ENCODE measurements at regions not wholly inside any gene's neighbourhood (a gene's known extent, or its start where the extent isn't known, plus 50 kb on each side); places are given as distances from the start of the nearest gene placed in this dataset.

- H3K27me3 Mint-ChIP-seq: no peaks in the 10 kb centered on the region
- TF ChIP-seq, protein P1, sequence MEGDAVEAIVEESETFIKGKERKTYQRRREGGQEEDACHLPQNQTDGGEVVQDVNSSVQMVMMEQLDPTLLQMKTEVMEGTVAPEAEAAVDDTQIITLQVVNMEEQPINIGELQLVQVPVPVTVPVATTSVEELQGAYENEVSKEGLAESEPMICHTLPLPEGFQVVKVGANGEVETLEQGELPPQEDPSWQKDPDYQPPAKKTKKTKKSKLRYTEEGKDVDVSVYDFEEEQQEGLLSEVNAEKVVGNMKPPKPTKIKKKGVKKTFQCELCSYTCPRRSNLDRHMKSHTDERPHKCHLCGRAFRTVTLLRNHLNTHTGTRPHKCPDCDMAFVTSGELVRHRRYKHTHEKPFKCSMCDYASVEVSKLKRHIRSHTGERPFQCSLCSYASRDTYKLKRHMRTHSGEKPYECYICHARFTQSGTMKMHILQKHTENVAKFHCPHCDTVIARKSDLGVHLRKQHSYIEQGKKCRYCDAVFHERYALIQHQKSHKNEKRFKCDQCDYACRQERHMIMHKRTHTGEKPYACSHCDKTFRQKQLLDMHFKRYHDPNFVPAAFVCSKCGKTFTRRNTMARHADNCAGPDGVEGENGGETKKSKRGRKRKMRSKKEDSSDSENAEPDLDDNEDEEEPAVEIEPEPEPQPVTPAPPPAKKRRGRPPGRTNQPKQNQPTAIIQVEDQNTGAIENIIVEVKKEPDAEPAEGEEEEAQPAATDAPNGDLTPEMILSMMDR (IDR thresholded peaks at IDR 0.05): no peak
- TF ChIP-seq EZH2 (IDR thresholded peaks at IDR 0.05; ENCODE audit: borderline replicate concordance, insufficient read depth, low read depth, low read length, poor library complexity, severe bottlenecking): no peak
- no peaks in the 10 kb centered on the region for H3K27me3 ChIP-seq (replicated peaks in 1 of 4; ENCODE audit: control extremely low read depth in 1 of 4, control insufficient read depth in 3 of 4, insufficient read depth in 4 of 4, low read length in 3 of 4)
- H3K36me3 ChIP-seq (replicated peaks in 1 of 2; ENCODE audit: control extremely low read depth in 1 of 2, control insufficient read depth in 1 of 2, extremely low read depth in 1 of 2, insufficient read depth in 2 of 2, low read length in 1 of 2): no peaks in the 10 kb centered on the region
- no CpG with 5 or more reads among the region's 3 CpGs for WGBS (ENCODE audit: insufficient coverage)
- H3K4me3 ChIP-seq (ENCODE audit: control extremely low read depth in 1 of 5, extremely low read depth in 1 of 5, insufficient read depth in 1 of 5, low read depth in 2 of 5, low read length in 4 of 5): no peak overlapping the region
- no peak overlapping the region for H3K27ac ChIP-seq (ENCODE audit: low read length in 2 of 2)
- intact Hi-C loops (cut with micrococcal nuclease): no loop called here
- H3K27ac Mint-ChIP-seq: no peak overlapping the region
- no peak overlapping the region for H2AFZ ChIP-seq (ENCODE audit: insufficient read depth, low read depth, low read length, poor library complexity, severe bottlenecking)
- no peak for ATAC-seq (ENCODE audit: low read depth)
- no peaks in the 10 kb centered on the region for H3K9me3 Mint-ChIP-seq (ENCODE audit: insufficient read depth)
- no peak overlapping the region for H3K4me3 Mint-ChIP-seq
- ChIA-PET CTCF (no interaction called here), POLR2A (no interaction called here)
- H3K9me3 ChIP-seq (ENCODE audit: control extremely low read depth in 1 of 3, control insufficient read depth in 2 of 3, insufficient read depth in 1 of 3, low read length in 2 of 3): no peaks in the 10 kb centered on the region
- H3K4me1 Mint-ChIP-seq: no peaks in the 10 kb centered on the region
- H4K20me1 ChIP-seq (ENCODE audit: control insufficient read depth, insufficient read depth, low read length, poor library complexity, severe bottlenecking): no peaks in the 10 kb centered on the region
- H3K4me1 ChIP-seq (ENCODE audit: control insufficient read depth in 2 of 2, insufficient read depth in 2 of 2, low read length in 2 of 2): no peaks in the 10 kb centered on the region
- H3K9ac ChIP-seq (ENCODE audit: low read length): no peak overlapping the region
- no peaks in the 10 kb centered on the region for H3K79me2 ChIP-seq (ENCODE audit: control insufficient read depth, insufficient read depth, low read length)
- no peak for DNase-seq
- H3K4me2 ChIP-seq (replicated peaks; ENCODE audit: low read depth, low read length, poor library complexity, severe bottlenecking): no peak overlapping the region
Measured at GRCh38 chr4:124401606-124402005, 310.9 kb downstream of the ANKRD50 start.

GRCh38 chr4:124409044-124409443 lies 303.5 kb downstream of the ANKRD50 start:
- no peaks in the 10 kb centered on the region for H3K36me3 ChIP-seq (replicated peaks in 1 of 2; ENCODE audit: control extremely low read depth in 1 of 2, control insufficient read depth in 1 of 2, extremely low read depth in 1 of 2, insufficient read depth in 2 of 2, low read length in 1 of 2)
- no peak overlapping the region for H3K4me3 Mint-ChIP-seq
- intact Hi-C loops (cut with micrococcal nuclease): no loop called here
- WGBS (ENCODE audit: insufficient coverage): 83% methylated on average over 1 of the region's 4 CpGs
- no peak overlapping the region for H2AFZ ChIP-seq (ENCODE audit: insufficient read depth, low read depth, low read length, poor library complexity, severe bottlenecking)
- no peak overlapping the region for H3K27ac ChIP-seq (ENCODE audit: low read length in 2 of 2)
- POLR2A ChIA-PET: no interaction called here
- H3K79me2 ChIP-seq (ENCODE audit: control insufficient read depth, insufficient read depth, low read length): no peaks in the 10 kb centered on the region
- no peak overlapping the region for H3K27ac Mint-ChIP-seq
- H3K4me1 ChIP-seq (ENCODE audit: control insufficient read depth in 2 of 2, insufficient read depth in 2 of 2, low read length in 2 of 2): no peaks in the 10 kb centered on the region
- H3K9me3 Mint-ChIP-seq (ENCODE audit: insufficient read depth): no peaks in the 10 kb centered on the region
- DNase-seq (no peak), ATAC-seq (ENCODE audit: low read depth) (no peak)
- no peaks in the 10 kb centered on the region for H3K4me1 Mint-ChIP-seq
- no peak overlapping the region for H3K4me2 ChIP-seq (replicated peaks; ENCODE audit: low read depth, low read length, poor library complexity, severe bottlenecking)
- H3K9ac ChIP-seq (ENCODE audit: low read length): no peak overlapping the region
- TF ChIP-seq EZH2 (IDR thresholded peaks at IDR 0.05; ENCODE audit: borderline replicate concordance, insufficient read depth, low read depth, low read length, poor library complexity, severe bottlenecking): no peak
- TF ChIP-seq, protein P1 (IDR thresholded peaks at IDR 0.05): no peak
- H4K20me1 ChIP-seq (ENCODE audit: control insufficient read depth, insufficient read depth, low read length, poor library complexity, severe bottlenecking): no peaks in the 10 kb centered on the region
- H3K27me3 ChIP-seq (replicated peaks in 1 of 4; ENCODE audit: control extremely low read depth in 1 of 4, control insufficient read depth in 3 of 4, insufficient read depth in 4 of 4, low read length in 3 of 4): no peaks in the 10 kb centered on the region
- CTCF ChIA-PET: no interaction called here
- H3K27me3 Mint-ChIP-seq: no peaks in the 10 kb centered on the region
- H3K9me3 ChIP-seq (ENCODE audit: control extremely low read depth in 1 of 3, control insufficient read depth in 2 of 3, insufficient read depth in 1 of 3, low read length in 2 of 3): no peaks in the 10 kb centered on the region
- H3K4me3 ChIP-seq (ENCODE audit: control extremely low read depth in 1 of 5, extremely low read depth in 1 of 5, insufficient read depth in 1 of 5, low read depth in 2 of 5, low read length in 4 of 5): no peak overlapping the region

Measured in B cell (primary cell).